Uterus (tissue), 3 donors: ENCODE measurements at regions not wholly inside any gene's neighbourhood (a gene's known extent, or its start where the extent isn't known, plus 50 kb on each side); places are given as distances from the start of the nearest gene placed in this dataset.

ENCODE experiments used
- DNase-seq, 2 donors: peaks; one replicate each; pipeline ENCODE4 v3.0.0-alpha.2; 2019 to 2020
- H3K27ac ChIP-seq, 2 donors: fragments of 200-600 bp; sonication (generic); 1 replicate in 1 of 2; 2 replicates in 1 of 2; pipeline ENCODE4 v1.5.1; 2016 to 2018
- H3K27me3 ChIP-seq, 2 donors: fragments of 200-600 bp; sonication (generic); one replicate each; pipeline ENCODE4 v1.5.1; 2018 to 2019; ENCODE audit warnings: control low read depth in 1 of 2
- H3K36me3 ChIP-seq, 2 donors: fragments of 200-600 bp; sonication (generic); one replicate each; pipeline ENCODE4 v1.5.1; 2019; ENCODE audit warnings: control low read depth in 1 of 2
- H3K4me1 ChIP-seq, 2 donors: fragments of 200-600 bp; sonication (generic); one replicate each; pipeline ENCODE4 v1.5.1; 2018 to 2019; ENCODE audit warnings: control low read depth in 1 of 2
- H3K4me3 ChIP-seq, 2 donors: fragments of 200-600 bp; sonication (generic); 1 replicate in 1 of 2; 2 replicates in 1 of 2; pipeline ENCODE4 v1.5.1; 2018 to 2019; ENCODE audit warnings: mild to moderate bottlenecking in 1 of 2
- H3K9me3 ChIP-seq, 2 donors: fragments of 200-600 bp; sonication (generic); one replicate each; pipeline ENCODE4 v1.5.1; 2019; ENCODE audit warnings: control low read depth in 1 of 2
- CTCF ChIP-seq, 4 experiments: fragments of 200-600 bp in 2 of 4; fragments of 450-650 bp in 2 of 4; sonication (generic) in 2 of 4; IDR thresholded peaks; one replicate each; pipeline ENCODE4 v1.5.1; 2016 to 2019; ENCODE audit warnings: antibody characterized with exemption in 4 of 4, mild to moderate bottlenecking in 2 of 4, moderate library complexity in 1 of 4
- POLR2A ChIP-seq, 2 donors: fragments of 450-650 bp; IDR thresholded peaks; one replicate each; pipeline ENCODE4 v1.6.1; 2016; ENCODE audit warnings: antibody characterized with exemption in 2 of 2, mild to moderate bottlenecking in 1 of 2, moderate library complexity in 1 of 2
- intact Hi-C: fragments of 100-400 bp; cut with DNase I; formaldehyde crosslinking; loops from one replicate; pipeline ENCODE4 v1.15.1; 2023; ENCODE audit warnings: low total_unique reads
- donor health status: DM: yes; HTN: yes; CAD: no.

GRCh38 chr4:38511702-38512101, 152.3 kb upstream of the KLF3 start:
- Histone ChIP-seq H3K36me3 (no peaks in the 10 kb centered on the region), H3K4me3 (no peak overlapping the region), H3K27ac (no peak overlapping the region), H3K27me3 (no peaks in the 10 kb centered on the region), H3K9me3 (no peaks in the 10 kb centered on the region), H3K4me1 (no peaks in the 10 kb centered on the region)
- intact Hi-C loops, result no loop called here
- DNase-seq, result no peak
- TF ChIP-seq CTCF (IDR thresholded peaks at IDR 0.05) (no peak), POLR2A (IDR thresholded peaks at IDR 0.05) (no peak)

- H3K4me3 ChIP-seq, result no peak overlapping the region
- H3K36me3 ChIP-seq, result no peaks in the 10 kb centered on the region
- H3K4me1 ChIP-seq, result no peaks in the 10 kb centered on the region
- H3K27ac ChIP-seq, result no peak overlapping the region
- no peak for DNase-seq
- intact Hi-C loops, result no loop called here
- no peaks in the 10 kb centered on the region for H3K27me3 ChIP-seq
- TF ChIP-seq POLR2A (IDR thresholded peaks at IDR 0.05) (no peak), CTCF (IDR thresholded peaks at IDR 0.05) (no peak)
- H3K9me3 ChIP-seq, result no peaks in the 10 kb centered on the region
Measured at GRCh38 chr4:38512840-38513239, 151.2 kb upstream of the KLF3 start.

GRCh38 chr4:38514465-38515146, 149.4 kb upstream of the KLF3 start:
- TF ChIP-seq POLR2A (IDR thresholded peaks at IDR 0.05) (no peak), CTCF (IDR thresholded peaks at IDR 0.05) (no peak)
- H3K4me1 ChIP-seq, result no peaks in the 10 kb centered on the region
- no peaks in the 10 kb centered on the region for H3K9me3 ChIP-seq
- intact Hi-C loops, result no loop called here
- no peak overlapping the region for H3K4me3 ChIP-seq
- H3K27me3 ChIP-seq, result no peaks in the 10 kb centered on the region
- H3K27ac ChIP-seq, result no peak overlapping the region
- no peaks in the 10 kb centered on the region for H3K36me3 ChIP-seq
- DNase-seq, result no peak

- intact Hi-C loops, result no loop called here
- DNase-seq, result no peak
- H3K9me3 ChIP-seq, result no peaks in the 10 kb centered on the region
- H3K27ac ChIP-seq, result no peak overlapping the region
- H3K4me3 ChIP-seq, result no peak overlapping the region
- no peaks in the 10 kb centered on the region for H3K27me3 ChIP-seq
- TF ChIP-seq POLR2A (IDR thresholded peaks at IDR 0.05) (no peak), CTCF (IDR thresholded peaks at IDR 0.05) (no peak)
- no peaks in the 10 kb centered on the region for H3K4me1 ChIP-seq
- no peaks in the 10 kb centered on the region for H3K36me3 ChIP-seq
Measured at GRCh38 chr4:38516190-38516589, 147.8 kb upstream of the KLF3 start.

- Histone ChIP-seq H3K27ac (no peak overlapping the region), H3K4me3 (no peak overlapping the region), H3K27me3 (no peaks in the 10 kb centered on the region), H3K36me3 (no peaks in the 10 kb centered on the region), H3K4me1 (no peaks in the 10 kb centered on the region), H3K9me3 (no peaks in the 10 kb centered on the region)
- intact Hi-C loops, result no loop called here
- no peak for DNase-seq
- TF ChIP-seq POLR2A (IDR thresholded peaks at IDR 0.05) (no peak), CTCF (IDR thresholded peaks at IDR 0.05) (no peak)
Measured at GRCh38 chr4:38519666-38520065, 144.3 kb upstream of the KLF3 start.
